ENCODE measurements at regions not wholly inside any gene's neighbourhood (a gene's known extent, or its start where the extent isn't known, plus 50 kb on each side); places are given as distances from the start of the nearest gene placed in this dataset.

DNA sequence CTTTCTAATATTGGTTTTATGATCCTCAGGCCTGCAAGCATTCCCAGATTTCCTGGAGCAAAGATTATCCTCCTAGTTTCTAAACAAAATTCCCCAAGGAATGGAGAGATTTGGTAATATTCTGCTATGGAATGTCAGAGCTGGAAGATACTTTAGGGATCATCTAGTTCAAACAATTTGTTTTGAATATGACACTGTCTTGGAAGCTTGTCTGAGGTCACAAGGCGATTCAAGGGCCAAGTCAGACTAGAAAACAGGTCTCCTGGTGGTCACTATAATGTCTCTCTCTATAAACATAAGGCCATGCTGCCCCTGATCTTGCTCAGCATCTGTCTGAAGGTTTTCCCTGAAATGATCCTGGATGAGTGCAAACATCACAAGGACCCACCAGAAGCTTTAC is 143.4 kb upstream of the BCL6 start:
- TF ChIP-seq POLR2AphosphoS5 (IDR thresholded peaks at IDR 0.05; ENCODE audit: low read depth, low read length) (no peak), SIN3A (IDR thresholded peaks at IDR 0.05; ENCODE audit: borderline replicate concordance, insufficient read depth, low read length) (no peak)

GRCh38 chr3:187889106-187889505 is 143.8 kb upstream of the BCL6 start:
- TF ChIP-seq SIN3A (IDR thresholded peaks at IDR 0.05; ENCODE audit: borderline replicate concordance, insufficient read depth, low read length) = no peak
- TF ChIP-seq REST (IDR thresholded peaks at IDR 0.05; ENCODE audit: insufficient read depth in 1 of 2, low read depth in 2 of 2, low read length in 2 of 2) = no peak
- TF ChIP-seq FOXP2 (optimal IDR thresholded peaks at IDR 0.05; ENCODE audit: borderline replicate concordance, extremely low read depth, extremely low read length, insufficient read depth) = no peak
- no peak for TF ChIP-seq TAF1 (IDR thresholded peaks at IDR 0.05; ENCODE audit: borderline replicate concordance, insufficient read depth, low read length)

DNA sequence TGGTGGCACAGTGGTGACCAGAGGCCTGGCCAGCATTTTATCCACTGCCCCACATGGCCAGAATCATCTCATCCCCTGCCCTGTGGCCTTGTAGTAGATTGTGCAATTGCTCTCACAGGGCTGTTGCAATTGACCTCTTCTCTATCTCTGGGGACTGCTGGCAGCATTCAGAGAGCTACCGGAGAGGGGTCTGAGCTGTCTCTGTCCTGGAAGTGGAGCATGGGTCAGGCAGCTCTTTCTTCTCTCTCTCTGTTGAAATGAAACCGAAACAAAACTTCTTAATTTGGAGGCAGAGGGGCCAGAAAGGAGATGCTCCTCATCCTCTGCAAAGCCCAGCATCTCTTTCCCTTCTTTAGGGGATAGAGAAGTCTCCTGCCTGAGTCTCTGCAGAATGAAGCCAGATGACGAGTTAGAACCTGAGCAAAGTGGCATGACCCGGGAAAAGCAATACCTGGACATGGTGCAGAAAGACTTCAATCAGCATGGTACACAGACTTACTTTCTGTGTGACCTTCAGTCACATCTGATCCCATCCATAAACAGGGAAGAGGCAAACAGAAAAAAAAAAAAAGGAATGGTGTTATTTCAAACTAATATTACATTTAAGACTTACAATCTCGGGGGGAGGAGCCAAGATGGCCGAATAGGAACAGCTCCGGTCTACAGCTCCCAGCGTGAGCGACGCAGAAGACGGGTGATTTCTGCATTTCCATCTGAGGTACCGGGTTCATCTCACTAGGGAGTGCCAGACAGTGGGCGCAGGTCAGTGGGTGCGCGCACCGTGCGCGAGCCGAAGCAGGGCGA is 144.5 kb upstream of the BCL6 start:
- TF ChIP-seq SIN3A (IDR thresholded peaks at IDR 0.05; ENCODE audit: borderline replicate concordance, insufficient read depth, low read length) (no peak), REST (IDR thresholded peaks at IDR 0.05; ENCODE audit: insufficient read depth in 1 of 2, low read depth in 2 of 2, low read length in 2 of 2) (no peak), FOXP2 (optimal IDR thresholded peaks at IDR 0.05; ENCODE audit: borderline replicate concordance, extremely low read depth, extremely low read length, insufficient read depth) (no peak), POLR2AphosphoS5 (IDR thresholded peaks at IDR 0.05; ENCODE audit: low read depth, low read length) (no peak), TAF1 (IDR thresholded peaks at IDR 0.05; ENCODE audit: borderline replicate concordance, insufficient read depth, low read length) (no peak)

DNA sequence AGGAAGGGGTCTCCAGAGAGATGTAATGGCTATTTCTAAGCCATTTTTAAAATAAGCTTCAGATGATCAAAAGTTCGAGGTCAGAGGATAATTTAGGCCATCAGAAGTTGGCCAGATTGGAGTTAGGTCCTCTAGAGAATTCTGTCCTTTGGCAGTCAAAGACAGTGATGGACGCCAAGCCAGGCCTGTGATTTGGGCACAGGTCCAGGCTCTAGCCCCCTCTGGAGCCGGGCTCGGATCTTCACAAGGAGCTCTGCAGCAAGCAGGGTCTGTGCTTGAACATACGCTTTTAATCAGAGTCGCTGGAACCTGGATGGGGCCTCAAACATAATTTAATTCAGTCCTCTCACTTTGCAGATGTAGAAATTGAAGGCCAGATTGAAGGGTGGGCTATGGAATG is 151.4 kb upstream of the BCL6 start:
- TF ChIP-seq SIN3A (IDR thresholded peaks at IDR 0.05; ENCODE audit: borderline replicate concordance, insufficient read depth, low read length) = no peak
- TF ChIP-seq TAF1 (IDR thresholded peaks at IDR 0.05; ENCODE audit: borderline replicate concordance, insufficient read depth, low read length) = no peak
- no peak for TF ChIP-seq POLR2AphosphoS5 (IDR thresholded peaks at IDR 0.05; ENCODE audit: low read depth, low read length)
- no peak for TF ChIP-seq REST (IDR thresholded peaks at IDR 0.05; ENCODE audit: insufficient read depth in 1 of 2, low read depth in 2 of 2, low read length in 2 of 2)
- TF ChIP-seq FOXP2 (optimal IDR thresholded peaks at IDR 0.05; ENCODE audit: borderline replicate concordance, extremely low read depth, extremely low read length, insufficient read depth) = no peak

GRCh38 chr3:187899246-187899645 is 154.0 kb upstream of the BCL6 start:
- TF ChIP-seq SIN3A (IDR thresholded peaks at IDR 0.05; ENCODE audit: borderline replicate concordance, insufficient read depth, low read length) (no peak), FOXP2 (optimal IDR thresholded peaks at IDR 0.05; ENCODE audit: borderline replicate concordance, extremely low read depth, extremely low read length, insufficient read depth) (no peak), TAF1 (IDR thresholded peaks at IDR 0.05; ENCODE audit: borderline replicate concordance, insufficient read depth, low read length) (no peak), POLR2AphosphoS5 (IDR thresholded peaks at IDR 0.05; ENCODE audit: low read depth, low read length) (no peak), REST (IDR thresholded peaks at IDR 0.05; ENCODE audit: insufficient read depth in 1 of 2, low read depth in 2 of 2, low read length in 2 of 2) (no peak)

Measured in PFSK-1 (cell line).